ENCODE measurements at regions not wholly inside any gene's neighbourhood (a gene's known extent, or its start where the extent isn't known, plus 50 kb on each side); places are given as distances from the start of the nearest gene placed in this dataset.

DNA sequence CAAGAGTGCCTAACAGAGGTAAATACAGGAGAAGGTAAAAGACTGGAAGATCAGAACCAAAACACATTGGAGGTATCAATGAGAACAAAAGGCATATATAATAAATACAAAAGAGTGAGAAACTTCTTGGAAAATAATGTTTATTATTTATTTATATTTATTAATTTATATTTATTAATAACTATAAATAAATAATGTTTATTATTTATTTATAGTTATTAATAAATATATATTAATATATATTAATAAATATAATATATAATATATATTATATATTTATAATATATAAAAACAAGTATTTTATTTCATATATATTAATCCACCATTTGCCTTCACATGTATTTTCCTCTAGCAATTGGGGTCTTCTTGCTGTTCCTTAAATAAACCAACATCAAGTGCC, 391.9 kb downstream of the GPATCH2 start:
- Histone ChIP-seq H4K20me1 (ENCODE audit: insufficient read depth, low read length) (no peaks in the 10 kb centered on the region), H3K79me2 (ENCODE audit: low read length) (no peaks in the 10 kb centered on the region)

DNA sequence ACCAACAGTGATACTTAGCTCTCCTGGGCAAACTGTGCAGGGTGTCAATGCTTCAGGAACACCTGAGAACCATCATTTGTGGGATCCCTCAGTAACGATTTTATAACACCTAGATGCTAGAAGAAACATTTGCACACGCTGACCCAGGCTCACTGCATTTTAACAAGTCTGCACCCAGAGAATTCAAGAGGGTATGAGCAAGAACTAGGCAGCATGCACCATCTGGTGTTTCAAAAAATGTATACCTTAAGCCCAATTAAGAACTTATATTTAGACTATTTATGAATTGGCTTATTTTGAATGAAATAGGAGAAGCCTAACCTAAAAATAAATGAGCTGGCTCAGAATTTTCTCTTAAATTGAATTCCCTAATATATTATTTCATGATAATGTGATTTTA, 400.5 kb downstream of the GPATCH2 start:
- Histone ChIP-seq H4K20me1 (ENCODE audit: insufficient read depth, low read length) (no peaks in the 10 kb centered on the region), H3K4me2 (ENCODE audit: low read length) (no peak overlapping the region), H3K9me3 (ENCODE audit: insufficient read depth, low read length) (no peaks in the 10 kb centered on the region), H3K36me3 (replicated peaks; ENCODE audit: low read depth, low read length) (no peaks in the 10 kb centered on the region), H3K4me1 (ENCODE audit: low read length) (no peaks in the 10 kb centered on the region), H3K27me3 (ENCODE audit: low read depth, low read length) (no peaks in the 10 kb centered on the region), H3K27ac (ENCODE audit: low read length) (no peak overlapping the region), H3K4me3 (ENCODE audit: low read length) (no peak overlapping the region), H3K79me2 (ENCODE audit: low read length) (no peaks in the 10 kb centered on the region), H2AFZ (ENCODE audit: low read depth, low read length) (no peak overlapping the region), H3K9ac (ENCODE audit: low read length) (no peak overlapping the region)
- TF ChIP-seq, protein P1, sequence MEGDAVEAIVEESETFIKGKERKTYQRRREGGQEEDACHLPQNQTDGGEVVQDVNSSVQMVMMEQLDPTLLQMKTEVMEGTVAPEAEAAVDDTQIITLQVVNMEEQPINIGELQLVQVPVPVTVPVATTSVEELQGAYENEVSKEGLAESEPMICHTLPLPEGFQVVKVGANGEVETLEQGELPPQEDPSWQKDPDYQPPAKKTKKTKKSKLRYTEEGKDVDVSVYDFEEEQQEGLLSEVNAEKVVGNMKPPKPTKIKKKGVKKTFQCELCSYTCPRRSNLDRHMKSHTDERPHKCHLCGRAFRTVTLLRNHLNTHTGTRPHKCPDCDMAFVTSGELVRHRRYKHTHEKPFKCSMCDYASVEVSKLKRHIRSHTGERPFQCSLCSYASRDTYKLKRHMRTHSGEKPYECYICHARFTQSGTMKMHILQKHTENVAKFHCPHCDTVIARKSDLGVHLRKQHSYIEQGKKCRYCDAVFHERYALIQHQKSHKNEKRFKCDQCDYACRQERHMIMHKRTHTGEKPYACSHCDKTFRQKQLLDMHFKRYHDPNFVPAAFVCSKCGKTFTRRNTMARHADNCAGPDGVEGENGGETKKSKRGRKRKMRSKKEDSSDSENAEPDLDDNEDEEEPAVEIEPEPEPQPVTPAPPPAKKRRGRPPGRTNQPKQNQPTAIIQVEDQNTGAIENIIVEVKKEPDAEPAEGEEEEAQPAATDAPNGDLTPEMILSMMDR (IDR thresholded peaks at IDR 0.05; ENCODE audit: low read depth, low read length), result no peak
- TF ChIP-seq EZH2phosphoT487 (IDR thresholded peaks at IDR 0.05; ENCODE audit: low read depth), result no peak

More for the DNA sequence above, 391.9 kb downstream of the GPATCH2 start:
- Histone ChIP-seq H3K9me3 (ENCODE audit: insufficient read depth, low read length) (no peaks in the 10 kb centered on the region), H3K4me1 (ENCODE audit: low read length) (no peaks in the 10 kb centered on the region), H3K36me3 (replicated peaks; ENCODE audit: low read depth, low read length) (no peaks in the 10 kb centered on the region), H3K4me2 (ENCODE audit: low read length) (no peak overlapping the region), H3K27ac (ENCODE audit: low read length) (no peak overlapping the region), H3K4me3 (ENCODE audit: low read length) (no peak overlapping the region), H3K27me3 (ENCODE audit: low read depth, low read length) (no peaks in the 10 kb centered on the region), H3K9ac (ENCODE audit: low read length) (no peak overlapping the region), H2AFZ (ENCODE audit: low read depth, low read length) (no peak overlapping the region)
- TF ChIP-seq EZH2phosphoT487 (IDR thresholded peaks at IDR 0.05; ENCODE audit: low read depth), result no peak
- TF ChIP-seq, protein P1 (IDR thresholded peaks at IDR 0.05; ENCODE audit: low read depth, low read length), result no peak

DNA sequence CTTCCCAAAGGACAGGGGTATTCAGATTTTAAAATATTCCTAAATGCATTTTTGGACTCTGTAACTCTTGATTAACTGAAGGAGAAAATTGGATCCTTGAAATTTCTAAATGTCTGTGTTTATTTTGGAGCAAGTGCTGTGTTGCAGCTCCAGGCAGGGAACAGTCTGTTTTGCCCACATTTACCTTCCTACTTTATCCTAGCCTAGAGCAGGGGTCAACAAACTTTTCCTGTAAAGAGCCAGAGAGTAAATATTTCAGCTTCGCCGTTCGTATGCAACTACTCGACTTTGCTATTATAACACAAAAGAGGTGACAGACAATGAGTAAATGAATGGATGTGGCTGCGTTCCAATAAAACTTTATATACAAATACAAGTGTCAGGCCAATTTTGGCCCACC, 402.2 kb downstream of the GPATCH2 start:
- Histone ChIP-seq H3K36me3 (replicated peaks; ENCODE audit: low read depth, low read length) (no peaks in the 10 kb centered on the region), H3K79me2 (ENCODE audit: low read length) (no peaks in the 10 kb centered on the region), H3K9me3 (ENCODE audit: insufficient read depth, low read length) (no peaks in the 10 kb centered on the region), H3K27me3 (ENCODE audit: low read depth, low read length) (no peaks in the 10 kb centered on the region), H3K27ac (ENCODE audit: low read length) (no peak overlapping the region), H3K4me2 (ENCODE audit: low read length) (no peak overlapping the region), H3K4me3 (ENCODE audit: low read length) (no peak overlapping the region), H4K20me1 (ENCODE audit: insufficient read depth, low read length) (no peaks in the 10 kb centered on the region), H2AFZ (ENCODE audit: low read depth, low read length) (no peak overlapping the region), H3K4me1 (ENCODE audit: low read length) (no peaks in the 10 kb centered on the region), H3K9ac (ENCODE audit: low read length) (no peak overlapping the region)
- TF ChIP-seq EZH2phosphoT487 (IDR thresholded peaks at IDR 0.05; ENCODE audit: low read depth), result no peak
- TF ChIP-seq, protein P1 (IDR thresholded peaks at IDR 0.05; ENCODE audit: low read depth, low read length), result no peak

DNA sequence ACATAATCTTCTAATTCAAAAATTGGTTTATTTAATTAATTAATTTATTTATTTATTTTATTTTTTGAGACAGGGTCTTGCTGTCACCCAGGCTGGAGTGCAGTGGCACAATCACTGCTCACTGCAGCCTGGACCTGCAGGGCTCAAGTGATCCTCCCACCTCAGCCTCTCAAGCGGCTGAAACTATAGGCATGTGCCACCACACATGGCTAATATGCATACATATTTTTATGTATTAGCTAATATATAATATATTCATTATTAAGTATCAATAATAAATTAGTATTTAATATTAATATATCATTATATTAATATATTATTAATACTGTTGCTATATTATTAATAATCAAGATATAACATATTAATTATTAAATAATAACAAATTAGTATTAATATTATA, 406.7 kb downstream of the GPATCH2 start:
- H3K27me3 ChIP-seq (ENCODE audit: low read depth, low read length), result no peaks in the 10 kb centered on the region
- H3K9ac ChIP-seq (ENCODE audit: low read length), result no peak overlapping the region
- H4K20me1 ChIP-seq (ENCODE audit: insufficient read depth, low read length), result no peaks in the 10 kb centered on the region

More for the DNA sequence above, 406.7 kb downstream of the GPATCH2 start:
- TF ChIP-seq, protein P1 (IDR thresholded peaks at IDR 0.05; ENCODE audit: low read depth, low read length), result no peak
- no peak for TF ChIP-seq EZH2phosphoT487 (IDR thresholded peaks at IDR 0.05; ENCODE audit: low read depth)
- H3K36me3 ChIP-seq (replicated peaks; ENCODE audit: low read depth, low read length), result no peaks in the 10 kb centered on the region
- H3K4me1 ChIP-seq (ENCODE audit: low read length), result no peaks in the 10 kb centered on the region
- H3K79me2 ChIP-seq (ENCODE audit: low read length), result no peaks in the 10 kb centered on the region
- no peak overlapping the region for H3K27ac ChIP-seq (ENCODE audit: low read length)
- H3K9me3 ChIP-seq (ENCODE audit: insufficient read depth, low read length), result no peaks in the 10 kb centered on the region
- H3K4me3 ChIP-seq (ENCODE audit: low read length), result no peak overlapping the region
- no peak overlapping the region for H3K4me2 ChIP-seq (ENCODE audit: low read length)
- H2AFZ ChIP-seq (ENCODE audit: low read depth, low read length), result no peak overlapping the region

Measured in OCI-LY3 (cell line).